Activated naive CD8-positive, alpha-beta T cell treated with anti-CD3 and anti-CD28 coated beads for 36 hours (primary cell): ENCODE measurements at regions not wholly inside any gene's neighbourhood (a gene's known extent, or its start where the extent isn't known, plus 50 kb on each side); places are given as distances from the start of the nearest gene placed in this dataset.
A peak's percentile ranks its signal among the peaks of the same experiment; 100 is the strongest.

Source experiments
- DNase-seq: peaks from one replicate; pipeline ENCODE4 v3.0.0; 2021
- H3K27ac Mint-ChIP-seq: one replicate; pipeline ENCODE4 v1.8.0; 2022; ENCODE audit warnings: mild to moderate bottlenecking, moderate library complexity, mixed read lengths
- H3K27me3 Mint-ChIP-seq: one replicate; pipeline ENCODE4 v1.8.0; 2022; ENCODE audit warnings: mild to moderate bottlenecking, mixed read lengths
- H3K36me3 Mint-ChIP-seq: one replicate; pipeline ENCODE4 v1.8.0; 2021; ENCODE audit warnings: mild to moderate bottlenecking, mixed read lengths
- H3K4me1 Mint-ChIP-seq: one replicate; pipeline ENCODE4 v1.8.0; 2021; ENCODE audit warnings: mixed read lengths
- H3K4me3 Mint-ChIP-seq: one replicate; pipeline ENCODE4 v1.8.0; 2022; ENCODE audit warnings: mild to moderate bottlenecking, moderate library complexity, mixed read lengths
- H3K9me3 Mint-ChIP-seq: one replicate; pipeline ENCODE4 v1.8.0; 2022; ENCODE audit warnings: mixed read lengths

DNA sequence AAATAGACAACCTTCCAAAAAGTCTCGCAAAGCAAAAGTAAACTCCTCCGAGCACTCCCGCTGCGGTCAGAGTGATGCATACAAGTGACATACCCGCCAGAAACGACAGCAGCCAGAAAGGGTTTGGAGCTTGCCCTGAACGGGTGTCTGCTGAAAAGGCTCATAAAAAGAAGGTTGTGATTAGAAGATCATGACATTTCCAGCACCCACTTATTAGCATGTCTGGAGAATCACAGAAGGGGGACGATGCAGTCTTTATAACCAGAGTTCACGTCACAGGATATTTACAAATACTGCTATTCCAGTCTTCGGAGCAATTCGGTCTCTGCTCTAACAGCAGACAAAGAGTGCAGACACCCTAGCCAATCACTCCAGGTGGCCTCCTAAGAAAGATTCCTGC lies 59.1 kb upstream of the FRMD4B start:
- Mint-ChIP-seq H3K36me3 (no peaks in the 10 kb centered on the region), H3K27ac (no peak overlapping the region)

DNA sequence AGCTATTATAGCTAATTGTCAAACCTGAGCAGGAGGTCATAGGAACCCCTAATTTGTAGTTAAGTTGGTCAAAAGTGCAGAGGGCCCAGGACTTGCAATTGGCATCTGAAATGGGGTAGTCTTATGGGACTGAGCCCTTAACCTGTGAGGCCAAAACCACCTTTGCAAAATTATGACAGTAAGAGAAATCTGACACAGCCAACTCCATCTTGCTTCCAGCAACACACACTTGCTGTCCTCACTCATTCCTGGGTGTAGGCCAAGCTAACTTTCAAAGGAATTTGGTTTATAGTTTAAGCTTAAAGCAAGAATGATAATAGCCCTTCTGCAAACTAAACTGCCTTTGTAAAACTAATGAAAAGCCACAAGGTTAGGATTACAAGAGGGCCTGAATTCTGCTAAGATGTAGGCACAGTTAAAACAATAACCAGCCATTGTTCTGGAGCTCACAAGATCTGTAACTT lies 57.6 kb upstream of the FRMD4B start:
- no peaks in the 10 kb centered on the region for H3K9me3 Mint-ChIP-seq
- DNase-seq, result no peak
- no peak overlapping the region for H3K27ac Mint-ChIP-seq
- no peak overlapping the region for H3K4me3 Mint-ChIP-seq
- peaks cover 18% of the 10 kb centered on the region for H3K27me3 Mint-ChIP-seq
- H3K4me1 Mint-ChIP-seq, result peaks cover 9% of the 10 kb centered on the region
- H3K36me3 Mint-ChIP-seq, result no peaks in the 10 kb centered on the region

More for the DNA sequence above, 59.1 kb upstream of the FRMD4B start:
- H3K9me3 Mint-ChIP-seq, result no peaks in the 10 kb centered on the region
- peaks cover 1% of the 10 kb centered on the region for H3K4me1 Mint-ChIP-seq
- DNase-seq, result no peak
- H3K4me3 Mint-ChIP-seq, result no peak overlapping the region
- peaks cover 22% of the 10 kb centered on the region for H3K27me3 Mint-ChIP-seq

DNA sequence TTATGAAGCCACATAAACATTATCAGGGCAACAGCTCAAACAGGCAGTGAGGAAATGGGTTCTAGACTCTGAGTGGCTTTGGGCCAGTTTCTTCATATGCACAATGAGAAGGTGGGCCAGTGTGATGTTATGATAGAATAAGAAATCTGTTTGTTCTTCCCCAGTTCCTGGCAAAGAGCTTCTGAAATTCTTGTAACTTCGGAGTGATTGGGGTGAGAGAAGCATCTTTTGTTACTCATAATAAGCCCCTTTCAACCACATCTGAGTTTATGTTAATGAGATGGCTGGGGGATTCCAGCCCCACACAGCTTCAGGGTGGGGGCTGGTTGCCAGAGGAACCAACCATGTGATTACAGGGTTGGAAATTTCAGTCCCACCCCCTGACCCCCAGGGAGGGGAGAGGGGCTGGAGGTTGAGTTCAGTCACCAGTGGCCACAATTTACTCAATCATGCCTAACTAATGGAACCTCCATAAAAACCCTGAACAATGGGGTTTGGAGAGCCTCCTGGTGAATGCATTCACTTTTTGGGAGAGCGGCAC lies 57.0 kb upstream of the FRMD4B start:
- peaks cover 18% of the 10 kb centered on the region for H3K27me3 Mint-ChIP-seq
- H3K4me3 Mint-ChIP-seq, result no peak overlapping the region
- peaks cover 9% of the 10 kb centered on the region for H3K4me1 Mint-ChIP-seq

DNA sequence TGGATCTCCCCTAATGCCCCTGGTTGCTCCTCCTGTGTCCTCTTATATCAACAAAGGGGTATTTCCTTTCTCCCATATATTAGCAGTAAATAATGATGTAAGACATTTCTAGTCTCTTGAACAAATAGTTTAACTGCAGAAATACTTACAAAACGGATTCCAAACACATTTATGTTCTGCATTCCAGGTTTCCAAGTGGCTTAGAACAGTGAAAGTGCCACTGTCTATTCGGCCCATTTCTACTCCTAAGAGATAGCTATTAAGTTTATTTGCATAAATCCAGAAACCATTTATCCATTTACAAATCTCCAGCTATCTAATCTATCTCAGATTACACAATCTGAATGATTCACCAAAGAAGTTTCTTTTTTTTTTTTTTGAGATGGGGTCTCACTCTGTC lies 55.8 kb upstream of the FRMD4B start:
- no peak for DNase-seq
- Mint-ChIP-seq H3K27me3 (peaks cover 11% of the 10 kb centered on the region), H3K9me3 (no peaks in the 10 kb centered on the region), H3K4me3 (no peak overlapping the region), H3K27ac (no peak overlapping the region), H3K4me1 (peaks cover 9% of the 10 kb centered on the region), H3K36me3 (no peaks in the 10 kb centered on the region)

More for the DNA sequence above, 57.0 kb upstream of the FRMD4B start:
- Mint-ChIP-seq H3K36me3 (no peaks in the 10 kb centered on the region), H3K9me3 (no peaks in the 10 kb centered on the region), H3K27ac (no peak overlapping the region)
- peak; percentile 34 for DNase-seq

DNA sequence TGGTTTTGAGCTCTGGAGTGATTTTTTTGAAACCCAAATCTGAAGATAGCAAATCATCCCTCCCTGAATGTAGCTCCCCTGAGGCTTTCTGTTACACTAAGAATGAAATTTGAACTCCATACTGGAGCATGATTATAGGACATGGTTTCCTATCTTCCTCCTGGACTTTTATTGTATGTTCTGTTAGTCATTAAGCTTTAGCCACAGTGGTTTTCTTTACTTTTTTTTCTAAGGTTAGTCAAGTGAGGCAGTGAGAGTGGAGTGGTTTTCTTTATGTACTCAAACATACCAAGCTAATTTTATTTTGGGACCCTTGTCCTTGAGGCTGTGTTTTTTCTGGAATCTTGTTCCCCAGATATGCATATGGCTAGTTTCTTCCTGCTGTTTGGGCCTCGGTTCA lies 55.2 kb upstream of the FRMD4B start:
- H3K27ac Mint-ChIP-seq, result no peak overlapping the region
- peaks cover 12% of the 10 kb centered on the region for H3K4me1 Mint-ChIP-seq
- no peaks in the 10 kb centered on the region for H3K9me3 Mint-ChIP-seq
- no peak overlapping the region for H3K4me3 Mint-ChIP-seq
- H3K36me3 Mint-ChIP-seq, result no peaks in the 10 kb centered on the region
- DNase-seq, result no peak
- peaks cover 5% of the 10 kb centered on the region for H3K27me3 Mint-ChIP-seq

DNA sequence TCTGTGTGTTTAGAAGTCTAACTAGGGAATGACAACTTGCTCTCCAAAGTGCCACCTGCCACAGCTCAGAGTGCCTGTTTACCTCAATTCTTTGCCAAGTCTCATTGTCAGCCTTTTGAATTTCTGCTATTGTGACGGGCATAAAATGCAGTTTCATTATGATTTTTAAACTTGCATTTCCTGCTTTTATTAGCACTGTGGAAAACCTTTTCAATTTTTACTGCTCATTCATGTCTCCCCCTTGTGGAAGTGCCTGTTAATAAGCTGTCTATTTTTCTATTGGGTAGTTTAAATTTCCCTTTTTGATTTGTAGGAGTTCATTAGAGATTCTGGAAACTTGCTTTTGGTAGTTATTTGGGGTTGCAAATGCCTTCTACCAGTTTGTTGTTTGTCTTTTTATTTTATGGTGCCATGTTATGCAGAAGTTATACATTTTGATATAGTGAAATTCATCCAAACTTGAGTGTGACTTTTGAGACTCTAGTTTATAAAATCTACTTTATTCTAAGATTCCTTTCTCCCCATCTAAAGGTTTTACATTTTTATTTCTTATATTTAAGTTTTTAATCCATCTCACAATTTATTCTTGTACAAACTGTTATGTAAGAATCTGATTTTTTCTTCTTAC lies 53.9 kb upstream of the FRMD4B start:
- peaks cover 5% of the 10 kb centered on the region for H3K27me3 Mint-ChIP-seq
- no peak overlapping the region for H3K27ac Mint-ChIP-seq
- no peaks in the 10 kb centered on the region for H3K9me3 Mint-ChIP-seq
- no peak for DNase-seq
- peaks cover 18% of the 10 kb centered on the region for H3K4me1 Mint-ChIP-seq
- H3K36me3 Mint-ChIP-seq, result no peaks in the 10 kb centered on the region
- H3K4me3 Mint-ChIP-seq, result no peak overlapping the region

DNA sequence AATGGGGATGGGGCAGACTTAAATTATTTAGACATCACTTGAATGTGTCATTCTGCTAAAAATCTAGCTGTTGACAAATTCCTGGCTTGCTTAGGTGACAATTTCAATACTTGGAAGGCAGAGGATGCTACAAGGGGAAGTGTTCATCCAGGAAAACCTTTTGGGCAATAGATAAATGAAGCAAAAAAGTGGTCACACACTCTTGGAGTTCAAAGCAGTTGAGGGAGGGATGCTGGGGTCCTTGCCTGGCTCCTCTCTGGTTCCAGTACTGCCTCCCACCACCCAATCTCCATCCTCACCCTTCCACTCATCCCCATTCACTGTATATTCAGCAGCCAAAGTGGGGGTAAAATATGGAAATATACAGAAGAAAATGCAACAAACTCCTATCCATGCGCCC lies 52.6 kb upstream of the FRMD4B start:
- no peaks in the 10 kb centered on the region for H3K36me3 Mint-ChIP-seq
- no peak overlapping the region for H3K27ac Mint-ChIP-seq
- no peaks in the 10 kb centered on the region for H3K9me3 Mint-ChIP-seq
- peaks cover 13% of the 10 kb centered on the region for H3K27me3 Mint-ChIP-seq
- DNase-seq, result no peak
- H3K4me3 Mint-ChIP-seq, result no peak overlapping the region
- peaks cover 20% of the 10 kb centered on the region for H3K4me1 Mint-ChIP-seq

DNA sequence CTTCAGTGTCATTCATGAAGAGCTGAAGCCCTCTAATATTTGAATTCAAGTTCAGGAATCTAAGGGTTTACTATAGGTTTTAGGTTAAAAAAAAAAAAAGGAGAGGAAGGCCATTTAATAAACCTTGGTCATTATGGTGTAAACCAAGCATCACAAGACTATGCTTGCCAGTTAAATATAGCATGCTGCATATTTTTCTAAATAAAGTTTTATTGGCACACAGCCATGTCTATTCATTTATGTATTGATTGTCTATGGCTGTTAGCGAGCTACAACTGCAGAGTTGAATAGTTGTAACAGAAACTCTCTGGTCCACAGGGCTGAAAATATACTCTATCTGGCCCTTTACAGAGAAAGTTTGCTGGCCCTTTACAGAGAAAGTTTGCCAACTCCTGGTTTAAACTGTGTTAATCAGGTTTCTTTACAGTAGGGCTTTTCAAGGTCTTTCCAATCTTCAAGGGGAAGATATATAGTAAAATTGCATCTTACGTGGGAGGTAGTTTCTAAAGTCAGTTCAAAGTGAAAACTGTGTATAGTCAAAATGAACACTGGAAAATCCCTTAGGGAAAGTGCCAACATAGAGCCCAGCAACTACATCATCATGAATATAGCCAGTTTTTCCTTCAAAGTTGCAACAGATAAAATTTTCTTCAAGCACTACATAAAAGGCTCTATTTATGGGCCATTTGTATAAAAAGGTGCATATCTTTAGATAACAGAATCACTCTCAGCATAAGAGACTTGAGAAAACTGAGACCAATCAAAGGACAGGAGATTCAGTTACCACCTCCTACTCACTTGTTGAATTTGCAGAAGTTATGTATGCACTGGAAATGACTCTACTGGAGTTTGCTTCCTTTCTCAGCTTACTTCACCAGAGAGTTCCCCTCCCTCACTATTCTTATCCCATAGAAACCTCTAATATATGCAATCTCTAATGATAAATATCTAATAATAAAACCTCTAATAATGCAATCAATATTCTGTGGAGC lies 49.7 kb upstream of the FRMD4B start:
- Mint-ChIP-seq H3K27ac (peak overlapping the region; percentile 22), H3K4me1 (peaks cover 23% of the 10 kb centered on the region), H3K27me3 (peaks cover 21% of the 10 kb centered on the region), H3K4me3 (no peak overlapping the region), H3K36me3 (no peaks in the 10 kb centered on the region), H3K9me3 (no peaks in the 10 kb centered on the region)
- DNase-seq, result no peak
